ENCODE measurements at regions not wholly inside any gene's neighbourhood (a gene's known extent, or its start where the extent isn't known, plus 50 kb on each side); places are given as distances from the start of the nearest gene placed in this dataset.

DNA sequence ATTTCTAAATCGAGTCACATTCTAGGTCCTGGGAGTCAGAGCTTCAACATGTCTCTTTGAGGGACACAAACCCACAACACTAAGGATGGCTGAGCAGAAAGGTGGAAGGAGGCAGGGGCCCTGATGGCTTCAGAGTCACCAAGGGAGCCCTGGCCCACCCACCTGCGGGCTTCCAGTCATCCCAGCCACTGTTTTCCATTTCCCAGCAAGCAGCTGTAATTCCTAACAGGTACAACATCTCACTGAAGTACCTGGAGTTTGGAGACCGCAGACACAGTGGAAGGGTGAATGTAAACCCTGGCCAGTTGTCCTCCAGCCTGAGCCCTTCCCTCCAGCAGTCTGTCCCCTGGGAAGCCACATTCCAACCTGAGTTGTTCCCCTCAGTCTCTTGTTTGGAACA is 562.8 kb downstream of the TBC1D22A start:
- Histone ChIP-seq H3K9me2 (replicated peaks; ENCODE audit: insufficient read depth, low read length) (no peaks in the 10 kb centered on the region), H3K9me3 (replicated peaks; ENCODE audit: insufficient read depth, low read length) (no peaks in the 10 kb centered on the region), H3K27me3 (replicated peaks; ENCODE audit: insufficient read depth, low read length) (no peaks in the 10 kb centered on the region), H3F3A (ENCODE audit: insufficient read depth, low read length) (no peaks in the 10 kb centered on the region), H2AFZ (ENCODE audit: low read length) (no peak overlapping the region), H3K9ac (ENCODE audit: low read length) (no peak overlapping the region), H3K36me3 (replicated peaks; ENCODE audit: insufficient read depth, low read length) (no peaks in the 10 kb centered on the region), H4K20me1 (ENCODE audit: insufficient read depth, low read length) (no peaks in the 10 kb centered on the region), H3K4me1 (ENCODE audit: low read length) (no peaks in the 10 kb centered on the region), H3K27ac (ENCODE audit: low read length) (no peak overlapping the region), H3K4me3 (ENCODE audit: low read length) (no peak overlapping the region), H3K4me2 (ENCODE audit: low read depth, low read length) (no peak overlapping the region), H3K79me2 (ENCODE audit: low read length) (no peaks in the 10 kb centered on the region)
- TF ChIP-seq EZH2 (optimal IDR thresholded peaks at IDR 0.05; ENCODE audit: low read depth, low read length) = no peak
- TF ChIP-seq CTCF (IDR thresholded peaks at IDR 0.05; ENCODE audit: low read length) = no peak
- no peak for TF ChIP-seq EZH2phosphoT487 (IDR thresholded peaks at IDR 0.05; ENCODE audit: low read length)
- no peak for DNase-seq

DNA sequence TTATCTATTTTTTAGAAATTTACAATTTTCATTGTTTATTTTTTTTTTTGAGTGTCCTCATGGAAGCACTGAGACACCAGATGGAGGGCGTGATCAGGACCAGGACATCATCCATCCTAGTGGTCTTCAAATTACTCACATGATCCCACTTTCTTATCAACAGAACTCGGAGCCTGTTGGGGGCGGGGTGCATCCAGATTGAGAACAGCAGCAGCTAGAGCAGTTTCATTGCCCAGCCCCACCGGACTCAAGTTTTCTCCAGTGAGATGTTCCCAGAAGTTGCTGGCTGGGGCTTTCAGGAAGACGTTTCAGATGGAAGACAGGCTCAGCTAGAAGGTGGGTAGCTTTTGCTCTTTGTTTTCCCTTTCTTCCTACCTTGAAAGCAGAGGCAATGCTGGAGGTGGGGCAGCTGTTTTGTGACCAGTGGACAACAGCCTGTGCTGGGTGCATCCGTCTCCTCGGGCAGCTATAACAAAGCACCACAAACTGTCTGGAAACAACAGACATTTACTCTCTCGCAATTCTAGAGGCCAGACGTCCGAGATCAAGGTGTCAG is 562.1 kb downstream of the TBC1D22A start:
- H3K27ac ChIP-seq (ENCODE audit: low read length) = no peak overlapping the region
- H2AFZ ChIP-seq (ENCODE audit: low read length) = no peak overlapping the region
- H3K9me2 ChIP-seq (replicated peaks; ENCODE audit: insufficient read depth, low read length) = no peaks in the 10 kb centered on the region
- no peaks in the 10 kb centered on the region for H3K4me1 ChIP-seq (ENCODE audit: low read length)
- TF ChIP-seq EZH2 (optimal IDR thresholded peaks at IDR 0.05; ENCODE audit: low read depth, low read length) (no peak), CTCF (IDR thresholded peaks at IDR 0.05; ENCODE audit: low read length) (no peak), EZH2phosphoT487 (IDR thresholded peaks at IDR 0.05; ENCODE audit: low read length) (no peak)
- no peaks in the 10 kb centered on the region for H3K36me3 ChIP-seq (replicated peaks; ENCODE audit: insufficient read depth, low read length)
- DNase-seq = no peak
- no peaks in the 10 kb centered on the region for H3F3A ChIP-seq (ENCODE audit: insufficient read depth, low read length)
- no peaks in the 10 kb centered on the region for H3K9me3 ChIP-seq (replicated peaks; ENCODE audit: insufficient read depth, low read length)
- no peaks in the 10 kb centered on the region for H4K20me1 ChIP-seq (ENCODE audit: insufficient read depth, low read length)
- H3K27me3 ChIP-seq (replicated peaks; ENCODE audit: insufficient read depth, low read length) = no peaks in the 10 kb centered on the region
- no peak overlapping the region for H3K9ac ChIP-seq (ENCODE audit: low read length)
- H3K79me2 ChIP-seq (ENCODE audit: low read length) = no peaks in the 10 kb centered on the region
- no peak overlapping the region for H3K4me3 ChIP-seq (ENCODE audit: low read length)
- no peak overlapping the region for H3K4me2 ChIP-seq (ENCODE audit: low read depth, low read length)

- no peak overlapping the region for H3K9ac ChIP-seq (ENCODE audit: low read length)
- no peaks in the 10 kb centered on the region for H3F3A ChIP-seq (ENCODE audit: insufficient read depth, low read length)
- H3K4me3 ChIP-seq (ENCODE audit: low read length) = no peak overlapping the region
- H3K4me2 ChIP-seq (ENCODE audit: low read depth, low read length) = no peak overlapping the region
- H2AFZ ChIP-seq (ENCODE audit: low read length) = no peak overlapping the region
- TF ChIP-seq EZH2phosphoT487 (IDR thresholded peaks at IDR 0.05; ENCODE audit: low read length) = no peak
- TF ChIP-seq EZH2 (optimal IDR thresholded peaks at IDR 0.05; ENCODE audit: low read depth, low read length) = no peak
- TF ChIP-seq CTCF (IDR thresholded peaks at IDR 0.05; ENCODE audit: low read length) = no peak
- no peaks in the 10 kb centered on the region for H3K36me3 ChIP-seq (replicated peaks; ENCODE audit: insufficient read depth, low read length)
- H3K27ac ChIP-seq (ENCODE audit: low read length) = no peak overlapping the region
- DNase-seq = no peak
- H3K79me2 ChIP-seq (ENCODE audit: low read length) = no peaks in the 10 kb centered on the region
- H3K9me2 ChIP-seq (replicated peaks; ENCODE audit: insufficient read depth, low read length) = no peaks in the 10 kb centered on the region
- no peaks in the 10 kb centered on the region for H3K9me3 ChIP-seq (replicated peaks; ENCODE audit: insufficient read depth, low read length)
- H3K27me3 ChIP-seq (replicated peaks; ENCODE audit: insufficient read depth, low read length) = no peaks in the 10 kb centered on the region
- no peaks in the 10 kb centered on the region for H4K20me1 ChIP-seq (ENCODE audit: insufficient read depth, low read length)
- no peaks in the 10 kb centered on the region for H3K4me1 ChIP-seq (ENCODE audit: low read length)
These were observed 561.1 kb downstream of the TBC1D22A start for GRCh38 chr22:47323518-47323917.

All from MM.1S (cell line).